GM21447 (cell line): ENCODE measurements at regions not wholly inside any gene's neighbourhood (a gene's known extent, or its start where the extent isn't known, plus 50 kb on each side); places are given as distances from the start of the nearest gene placed in this dataset.

Experiments used
- ATAC-seq: cut with Tn5 transposase; IDR thresholded peaks from one replicate; pipeline ENCODE4 v1.9.1; 2021; ENCODE audit not compliant: unreplicated experiment

DNA sequence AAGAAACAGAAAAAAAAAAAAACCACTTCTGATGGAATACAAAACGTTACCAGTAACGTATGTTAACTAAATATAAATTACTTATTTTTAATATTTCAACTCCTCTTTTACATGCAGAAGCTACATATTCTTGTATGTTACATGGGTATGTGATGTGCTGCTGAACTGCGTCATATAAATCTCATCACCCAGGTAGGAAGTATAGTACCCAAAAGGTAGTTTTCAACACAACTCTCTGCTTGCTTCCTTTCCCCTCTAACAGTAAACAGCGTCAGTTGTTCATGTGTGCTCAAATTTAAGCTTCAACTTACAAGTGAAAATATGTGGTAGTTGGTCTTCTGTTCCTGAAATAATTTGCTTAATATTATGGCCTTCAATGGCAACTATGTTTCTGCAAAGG is 250.0 kb upstream of the RBMY1B start:
- ATAC-seq = no peak

DNA sequence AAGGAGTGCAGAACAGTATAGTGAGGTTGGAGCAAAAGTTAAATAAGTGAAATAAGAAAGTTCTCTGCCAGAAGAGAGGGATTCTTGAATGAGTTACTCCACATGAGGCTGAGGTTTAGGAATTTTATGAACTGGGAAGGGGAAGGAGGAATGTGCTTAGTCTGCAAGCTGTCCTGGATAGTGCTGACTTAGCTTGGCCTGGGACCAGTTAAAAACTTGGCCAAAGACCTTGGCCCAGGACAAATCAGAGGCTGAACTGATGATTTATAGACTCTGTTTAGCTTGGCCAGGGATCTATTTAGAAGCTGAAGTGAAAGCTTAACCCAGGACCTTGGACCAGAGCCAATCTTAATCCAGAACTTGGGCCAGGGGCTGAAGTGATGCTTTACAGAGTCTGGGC is 244.4 kb upstream of the RBMY1B start:
- ATAC-seq = no peak

DNA sequence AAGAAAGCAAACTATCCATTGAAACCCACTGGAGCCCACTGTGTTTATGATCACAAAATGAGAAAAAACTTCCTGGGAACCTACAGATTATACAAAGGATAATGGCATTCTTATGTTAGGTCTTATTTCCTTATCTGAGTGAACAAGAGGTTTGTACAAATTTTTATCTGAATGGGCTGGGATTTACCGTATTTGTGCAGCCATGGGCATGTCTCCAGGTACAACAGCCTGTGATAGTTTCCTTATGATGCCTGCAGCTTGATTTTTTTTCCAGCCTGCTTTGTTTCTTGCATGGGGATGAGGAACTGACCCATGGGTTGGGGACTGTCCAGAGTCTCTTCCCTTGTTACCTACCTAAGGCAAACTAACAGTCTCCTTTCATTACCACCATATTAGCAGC is 244.0 kb upstream of the RBMY1B start:
- no peak for ATAC-seq

GRCh38 chrY:21287769-21288168 is 223.4 kb upstream of the RBMY1B start:
- no peak for ATAC-seq

DNA sequence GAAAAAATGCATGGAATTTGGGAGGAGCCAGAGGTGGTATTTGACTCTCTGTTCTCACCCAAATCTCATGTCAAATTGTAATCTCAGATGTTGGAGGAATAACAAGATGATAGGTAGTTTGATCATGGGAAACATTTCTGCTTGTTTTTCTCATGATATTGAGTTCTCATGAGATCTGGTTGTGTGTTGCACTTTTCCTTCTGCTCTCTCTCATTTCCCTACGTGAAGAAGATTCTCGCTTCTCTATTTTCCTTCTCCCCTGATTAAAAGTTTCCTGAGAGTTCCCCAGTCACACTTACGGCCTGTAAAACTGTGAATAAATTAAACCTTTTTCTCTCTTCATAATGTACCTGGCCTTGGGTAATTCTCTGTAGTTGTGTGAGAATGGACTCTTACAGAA is 222.2 kb upstream of the RBMY1B start:
- ATAC-seq = no peak

DNA sequence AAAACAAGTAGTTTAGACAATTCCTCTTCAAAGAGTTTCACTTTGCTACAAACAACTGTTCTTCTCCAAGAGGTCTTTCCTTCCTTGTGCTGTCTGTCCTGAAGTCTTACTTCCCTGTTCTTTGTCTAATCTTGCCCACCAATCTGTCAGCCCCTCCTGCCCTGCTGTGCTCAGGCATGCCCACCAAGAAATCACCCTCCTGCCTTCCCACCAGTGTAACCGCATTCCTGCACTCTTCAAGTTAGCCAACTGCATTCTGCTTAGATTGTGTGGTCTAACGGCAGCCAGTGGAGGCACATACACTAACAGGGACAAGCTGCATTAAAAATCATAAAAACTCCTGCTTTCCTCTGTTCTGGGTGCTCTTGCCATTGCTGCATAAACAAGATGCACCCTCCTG is 215.9 kb upstream of the RBMY1B start:
- no peak for ATAC-seq

GRCh38 chrY:21302278-21302677 is 208.9 kb upstream of the RBMY1B start:
- ATAC-seq = no peak

DNA sequence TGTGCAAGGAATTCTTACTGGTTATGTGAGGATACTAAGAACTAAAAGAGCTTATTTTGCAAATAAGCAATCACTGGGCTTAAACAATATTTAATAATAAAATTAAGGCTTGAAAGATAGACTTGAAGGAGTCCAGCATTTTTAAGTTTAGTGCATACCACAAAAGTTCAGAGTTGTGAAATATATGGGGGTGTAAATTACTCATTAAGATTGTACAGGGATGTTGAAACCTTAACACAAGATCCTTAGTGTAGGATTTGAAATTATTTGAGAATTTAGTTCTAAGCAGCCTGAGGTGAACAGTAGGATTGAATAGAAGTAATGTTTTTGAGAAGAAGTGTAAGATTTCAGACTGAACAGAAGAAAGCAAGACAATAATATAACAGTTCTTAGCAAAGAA is 195.8 kb upstream of the RBMY1B start:
- no peak for ATAC-seq
